GM12873 (cell line): ENCODE measurements at regions not wholly inside any gene's neighbourhood (a gene's known extent, or its start where the extent isn't known, plus 50 kb on each side); places are given as distances from the start of the nearest gene placed in this dataset.

Source experiments
- CTCF ChIP-seq: IDR thresholded peaks from 2 replicates; pipeline ENCODE4 v1.5.1; 2012; ENCODE audit warnings: low read depth, mild to moderate bottlenecking, moderate library complexity, low read length, control low read depth; ENCODE audit not compliant: insufficient read depth; ENCODE audit errors: missing control alignments

GRCh38 chr5:174234388-174234787 lies 188.9 kb downstream of the NSG2 start:
- no peak for TF ChIP-seq CTCF

GRCh38 chr5:174235221-174236011 lies 189.9 kb downstream of the NSG2 start:
- TF ChIP-seq CTCF = no peak

GRCh38 chr5:174236070-174236469 lies 190.6 kb downstream of the NSG2 start:
- no peak for TF ChIP-seq CTCF

- TF ChIP-seq CTCF = no peak
Measured at GRCh38 chr5:174239718-174240117, 194.2 kb downstream of the NSG2 start.

GRCh38 chr5:174242573-174242972 lies 197.1 kb downstream of the NSG2 start:
- TF ChIP-seq CTCF = no peak

GRCh38 chr5:174243904-174244303 lies 198.4 kb downstream of the NSG2 start:
- no peak for TF ChIP-seq CTCF

GRCh38 chr5:174245516-174246075 lies 200.1 kb downstream of the NSG2 start:
- TF ChIP-seq CTCF = no peak
